Heart right ventricle (tissue), 16 donors: ENCODE measurements at regions not wholly inside any gene's neighbourhood (a gene's known extent, or its start where the extent isn't known, plus 50 kb on each side); places are given as distances from the start of the nearest gene placed in this dataset.

Experiments used
- ATAC-seq, 8 donors: fragments of 200-7000 bp; cut with Tn5 transposase; one replicate each; pipeline ENCODE4 v1.9.1; 2020; ENCODE audit warnings: mild to moderate bottlenecking in 8 of 8, moderate library complexity in 8 of 8, moderate number of reproducible peaks in 1 of 8
- DNase-seq, 2 donors: peaks; one replicate each; pipeline ENCODE4 v3.0.0-alpha.2; 2020
- H3K27ac ChIP-seq, 10 donors: fragments of 200-600 bp; sonication (generic) in 2 of 10; one replicate each; pipeline versions ENCODE4 v1.5.0 to v1.8.0; 2020 to 2022; ENCODE audit warnings: mild to moderate bottlenecking in 3 of 10
- H3K27me3 ChIP-seq, 7 donors: fragments of 200-600 bp; one replicate each; pipeline ENCODE4 v1.8.0; 2021 to 2022; ENCODE audit warnings: mild to moderate bottlenecking in 2 of 7
- H3K36me3 ChIP-seq, 9 donors: fragments of 200-600 bp; sonication (generic) in 1 of 9; one replicate each; pipeline versions ENCODE4 v1.5.0 to v1.8.0; 2020 to 2022; ENCODE audit warnings: mild to moderate bottlenecking in 2 of 9
- H3K4me1 ChIP-seq, 9 donors: fragments of 200-600 bp; sonication (generic) in 1 of 9; one replicate each; pipeline versions ENCODE4 v1.5.0 to v1.8.0; 2020 to 2022; ENCODE audit warnings: mild to moderate bottlenecking in 4 of 9
- H3K4me3 ChIP-seq, 10 donors: fragments of 200-600 bp; sonication (generic) in 2 of 10; one replicate each; pipeline versions ENCODE4 v1.5.0 to v1.8.0; 2020 to 2022; ENCODE audit warnings: mild to moderate bottlenecking in 7 of 10, moderate library complexity in 2 of 10
- H3K9me3 ChIP-seq, 11 donors: fragments of 200-600 bp in 10 of 11; sonication (generic) in 2 of 11; one replicate each; pipeline versions ENCODE4 v1.5.0 to v1.8.0; 2013 to 2022; ENCODE audit warnings: mild to moderate bottlenecking in 2 of 11, control low read depth in 1 of 11, moderate library complexity in 1 of 11
- CTCF ChIP-seq, 9 donors: fragments of 200-600 bp; sonication (generic) in 2 of 9; IDR thresholded peaks; one replicate each; pipeline versions ENCODE4 v1.5.0 to v1.8.0; 2021 to 2022; ENCODE audit warnings: antibody characterized with exemption in 9 of 9, mild to moderate bottlenecking in 5 of 9, moderate library complexity in 1 of 9
- WGBS, 2 donors: extraction: QIAGEN DNeasy Blood & Tissue Kit; methylation state at CpG; one replicate each; pipeline ENCODE4 v1.1.7; 2013; ENCODE audit warnings: inconsistent platforms in 1 of 2; 5-methylcytosine and 5-hydroxymethylcytosine counted together
- intact Hi-C, 10 donors: fragments of 100-400 bp; cut with DNase I; formaldehyde crosslinking; loops; one replicate each; pipeline versions ENCODE4 v1.11.1 to v1.14.2; 2022
- donor health status: Arrhythmogenic right ventricular cardiomyopathy.
- donor health status: ischemic (EF 13 %, LVEDD 7.1; RV severe dilation, severe dysfunction).
- donor health status: healthy with polysubstance abuse.
- donor health status: DM: no; HTN: yes; CAD: no.
- donor health status: DM: no; HTN: no; CAD: no.
- donor health status: ischemic (EF 25% LVEDD 6.9; RV normal size, moderate dysfunction).
- donor health status: ischemic (EF 25% LVEDD 5.7; RV mildly dilated, moderate dysfunction).
- donor health status: healthy.
- donor health status: DM: yes; HTN: yes; CAD: no.
- donor health status: Ischemic cardiomyopathy.
- donor health status: ischemic (EF 35%, LVEDD 5.7; RV mildly dilated, moderate dysfunction).
- donor health status: nonischemic (EF 11% LVEDD 7.7; RV severe dilation, severe dysfunction).
- donor health status: DM: yes; HTN: yes; CAD: no.
- donor health status: PGD.
- donor health status: ischemic (EF 29% LVEDD 5.4; RV normal size, mild dysfunction).
- donor health status: nonischemic (EF 23%, LVEDD 6.1; RV moderate dilation, normal function).

- Histone ChIP-seq H3K4me1 (peaks cover 0 to 7% (median 0%) of the 10 kb centered on the region in 9 donors), H3K36me3 (no peaks in the 10 kb centered on the region), H3K9me3 (no peaks in the 10 kb centered on the region), H3K27me3 (no peaks in the 10 kb centered on the region), H3K4me3 (no peak overlapping the region), H3K27ac (no peak overlapping the region)
- DNase-seq (no peak), ATAC-seq (no peak)
- intact Hi-C loops, result no loop called here
- TF ChIP-seq CTCF (IDR thresholded peaks at IDR 0.05), result no peak
- 62 to 65% methylated on average over 3 of the region's 3 CpGs for WGBS, 2 donors
These were observed 497.3 kb downstream of the CCDC85A start for GRCh38 chr2:56680971-56681631.

GRCh38 chr2:56681659-56682396, 498.0 kb downstream of the CCDC85A start:
- 44 to 52% methylated on average over 5 of the region's 5 CpGs for whole genome bisulfite sequencing, 2 donors
- no peak for DNase-seq
- Histone ChIP-seq H3K9me3 (no peaks in the 10 kb centered on the region), H3K36me3 (no peaks in the 10 kb centered on the region), H3K4me1 (peaks cover 0 to 7% (median 0%) of the 10 kb centered on the region in 9 donors), H3K27ac (no peak overlapping the region), H3K27me3 (no peaks in the 10 kb centered on the region), H3K4me3 (no peak overlapping the region)
- no peak for ATAC-seq
- TF ChIP-seq CTCF (IDR thresholded peaks at IDR 0.05), result no peak
- intact Hi-C loops, result no loop called here

GRCh38 chr2:56682397-56682760, 498.6 kb downstream of the CCDC85A start:
- intact Hi-C loops, result no loop called here
- no peaks in the 10 kb centered on the region for H3K36me3 ChIP-seq
- H3K27ac ChIP-seq, result no peak overlapping the region
- H3K4me1 ChIP-seq, result peaks cover 0 to 7% (median 0%) of the 10 kb centered on the region in 9 donors
- ATAC-seq, result no peak
- 52 to 67% methylated on average over 3 of the region's 3 CpGs for WGBS, 2 donors
- H3K4me3 ChIP-seq, result no peak overlapping the region
- DNase-seq, result no peak
- H3K9me3 ChIP-seq, result no peaks in the 10 kb centered on the region
- H3K27me3 ChIP-seq, result no peaks in the 10 kb centered on the region
- no peak for TF ChIP-seq CTCF (IDR thresholded peaks at IDR 0.05)

- Histone ChIP-seq H3K4me3 (no peak overlapping the region), H3K27me3 (no peaks in the 10 kb centered on the region), H3K9me3 (no peaks in the 10 kb centered on the region), H3K4me1 (peaks cover 0 to 7% (median 0%) of the 10 kb centered on the region in 9 donors), H3K27ac (no peak overlapping the region), H3K36me3 (no peaks in the 10 kb centered on the region)
- WGBS, 2 donors, result 93 to 96% methylated on average over 1 of the region's 1 CpG
- no peak for DNase-seq
- intact Hi-C loops, result no loop called here
- no peak for ATAC-seq
- no peak for TF ChIP-seq CTCF (IDR thresholded peaks at IDR 0.05)
These were observed 500.5 kb downstream of the CCDC85A start for GRCh38 chr2:56684327-56684726.
